Loucy (cell line): ENCODE measurements at regions not wholly inside any gene's neighbourhood (a gene's known extent, or its start where the extent isn't known, plus 50 kb on each side); places are given as distances from the start of the nearest gene placed in this dataset.
"Not testable (repeated sequence)": the region's sequence is repeated elsewhere in the genome, so short reads cannot be mapped to it uniquely, and the experiment has no call there.

ENCODE experiments used
- H2AFZ ChIP-seq: fragments of 200-600 bp; sonication (generic); 2 replicates; pipeline ENCODE4 v1.6.0; 2016; ENCODE audit warnings: antibody characterized with exemption, mild to moderate bottlenecking, low read length, moderate library complexity
- H3F3A ChIP-seq: fragments of 200-600 bp; 2 replicates; pipeline ENCODE4 v1.6.0; 2016; ENCODE audit warnings: antibody characterized with exemption, low read depth, mild to moderate bottlenecking
- H3K27me3 ChIP-seq: fragments of 200-600 bp; sonication (generic); 2 replicates; pipeline ENCODE4 v1.6.1; 2014; ENCODE audit warnings: low read length, mild to moderate bottlenecking; ENCODE audit not compliant: insufficient read depth, poor library complexity, severe bottlenecking
- H3K36me3 ChIP-seq: fragments of 200-600 bp; sonication (generic); 2 replicates; pipeline ENCODE4 v1.6.1; 2016; ENCODE audit warnings: low read length; ENCODE audit not compliant: insufficient read depth
- H3K4me1 ChIP-seq: fragments of 200-600 bp; sonication (generic); 2 replicates; pipeline ENCODE4 v1.5.1; 2014; ENCODE audit warnings: low read length, mild to moderate bottlenecking; ENCODE audit not compliant: insufficient read depth, poor library complexity, severe bottlenecking
- H3K4me2 ChIP-seq: fragments of 200-600 bp; sonication (generic); 2 replicates; pipeline ENCODE4 v1.6.0; 2014; ENCODE audit warnings: antibody characterized with exemption, low read length, low read depth, mild to moderate bottlenecking; ENCODE audit not compliant: poor library complexity, severe bottlenecking
- H3K4me3 ChIP-seq: fragments of 200-600 bp; sonication (generic); 2 replicates; pipeline ENCODE4 v1.5.1; 2014; ENCODE audit warnings: low read length, mild to moderate bottlenecking, mixed read lengths; ENCODE audit not compliant: poor library complexity, severe bottlenecking
- H3K79me2 ChIP-seq: fragments of 200-600 bp; sonication (generic); 2 replicates; pipeline ENCODE4 v1.6.1; 2014; ENCODE audit warnings: low read length; ENCODE audit not compliant: insufficient read depth
- H3K9ac ChIP-seq: fragments of 200-600 bp; sonication (generic); 2 replicates; pipeline ENCODE4 v1.6.0; 2014; ENCODE audit warnings: mild to moderate bottlenecking, low read depth, low read length, moderate library complexity; ENCODE audit not compliant: poor library complexity, severe bottlenecking
- H3K9me2 ChIP-seq: fragments of 200-600 bp; sonication (generic); replicated peaks from 2 replicates; pipeline ENCODE4 v1.6.1; 2016; ENCODE audit warnings: low read depth, low read length, mixed read lengths
- H3K9me3 ChIP-seq: fragments of 200-600 bp; sonication (generic); 2 replicates; pipeline ENCODE4 v1.6.1; 2014; ENCODE audit warnings: mild to moderate bottlenecking, antibody characterized with exemption, low read length, low read depth; ENCODE audit not compliant: insufficient read depth
- H4K20me1 ChIP-seq: fragments of 200-600 bp; sonication (generic); 2 replicates; pipeline ENCODE4 v1.6.0; 2014; ENCODE audit warnings: antibody characterized with exemption, low read length, mild to moderate bottlenecking; ENCODE audit not compliant: insufficient read depth, poor library complexity, severe bottlenecking
- CTCF ChIP-seq: fragments of 200-600 bp; sonication (generic); conservative IDR thresholded peaks from 2 replicates; pipeline ENCODE4 v1.5.1; 2014; ENCODE audit warnings: mild to moderate bottlenecking, antibody characterized with exemption, low read length
- EZH2phosphoT487 ChIP-seq: fragments of 200-600 bp; IDR thresholded peaks from 2 replicates; pipeline ENCODE4 v1.6.1; 2018; ENCODE audit warnings: antibody characterized with exemption, mild to moderate bottlenecking, moderate library complexity, borderline replicate concordance

- H3K9me3 ChIP-seq, result 0 out of 2 replicates have a peak, but pooled peaks cover 2% of the 10 kb centered on the region
- no peak overlapping the region for H3K4me2 ChIP-seq
- TF ChIP-seq EZH2phosphoT487, result no peak
- no peak for TF ChIP-seq CTCF
Measured at GRCh38 chr18:39208190-39208589, 1642.6 kb upstream of the CELF4 start.

GRCh38 chr18:39206398-39207103 lies 1641.0 kb upstream of the CELF4 start:
- H2AFZ ChIP-seq, H3K9ac ChIP-seq, H3K9me3 ChIP-seq, H3F3A ChIP-seq, H3K9me2 ChIP-seq, H3K27me3 ChIP-seq, H3K79me2 ChIP-seq, H3K4me1 ChIP-seq, H3K4me2 ChIP-seq, H4K20me1 ChIP-seq, H3K4me3 ChIP-seq, H3K36me3 ChIP-seq: not testable (repeated sequence)

More at GRCh38 chr18:39208190-39208589, 1642.6 kb upstream of the CELF4 start:
- Histone ChIP-seq H3F3A (no peaks in the 10 kb centered on the region), H3K4me3 (no peak overlapping the region), H3K9ac (no peak overlapping the region), H4K20me1 (no peaks in the 10 kb centered on the region), H3K36me3 (no peaks in the 10 kb centered on the region), H2AFZ (no peak overlapping the region), H3K4me1 (no peaks in the 10 kb centered on the region), H3K9me2 (no peaks in the 10 kb centered on the region), H3K79me2 (no peaks in the 10 kb centered on the region), H3K27me3 (no peaks in the 10 kb centered on the region)

GRCh38 chr18:39205565-39206195 lies 1640.1 kb upstream of the CELF4 start:
- Histone ChIP-seq H3K27me3 (no peaks in the 10 kb centered on the region), H3K36me3 (no peaks in the 10 kb centered on the region), H3K9me2 (no peaks in the 10 kb centered on the region), H3K4me3 (no peak overlapping the region), H3K9ac (no peak overlapping the region), H3K9me3 (no peaks in the 10 kb centered on the region), H3K79me2 (no peaks in the 10 kb centered on the region), H4K20me1 (no peaks in the 10 kb centered on the region), H3K4me2 (no peak overlapping the region), H2AFZ (no peak overlapping the region), H3K4me1 (no peaks in the 10 kb centered on the region), H3F3A (no peaks in the 10 kb centered on the region)
- TF ChIP-seq CTCF (no peak), EZH2phosphoT487 (no peak)
